ENCODE measurements at regions not wholly inside any gene's neighbourhood (a gene's known extent, or its start where the extent isn't known, plus 50 kb on each side); places are given as distances from the start of the nearest gene placed in this dataset.
"Not testable (repeated sequence)": the region's sequence is repeated elsewhere in the genome, so short reads cannot be mapped to it uniquely, and the experiment has no call there.

DNA sequence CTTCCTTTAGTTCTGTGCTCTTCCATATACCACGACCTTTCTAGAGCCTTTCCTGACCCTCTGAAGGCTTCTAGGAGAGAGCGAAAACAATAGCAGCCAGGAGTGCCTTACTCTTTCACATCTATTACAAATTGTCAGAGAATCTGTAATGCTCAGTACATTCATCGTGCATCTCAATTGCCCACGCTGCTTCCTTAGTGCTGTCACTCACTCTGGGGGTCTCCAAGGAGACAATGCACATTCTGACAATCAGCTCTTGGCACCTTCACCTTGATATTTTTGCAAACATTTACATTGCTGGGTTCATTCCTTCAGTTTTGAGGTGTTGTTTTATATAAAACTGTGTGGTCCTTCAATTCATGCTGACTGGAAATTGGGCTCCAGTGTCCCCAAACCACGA, 110.1 kb upstream of the GPR101 start:
- TF ChIP-seq POLR2AphosphoS5 (IDR thresholded peaks at IDR 0.05; ENCODE audit: insufficient read depth in 1 of 2, low read depth in 1 of 2), result no peak
- no peak for TF ChIP-seq POLR2A (IDR thresholded peaks at IDR 0.05)
- TF ChIP-seq, protein P1, sequence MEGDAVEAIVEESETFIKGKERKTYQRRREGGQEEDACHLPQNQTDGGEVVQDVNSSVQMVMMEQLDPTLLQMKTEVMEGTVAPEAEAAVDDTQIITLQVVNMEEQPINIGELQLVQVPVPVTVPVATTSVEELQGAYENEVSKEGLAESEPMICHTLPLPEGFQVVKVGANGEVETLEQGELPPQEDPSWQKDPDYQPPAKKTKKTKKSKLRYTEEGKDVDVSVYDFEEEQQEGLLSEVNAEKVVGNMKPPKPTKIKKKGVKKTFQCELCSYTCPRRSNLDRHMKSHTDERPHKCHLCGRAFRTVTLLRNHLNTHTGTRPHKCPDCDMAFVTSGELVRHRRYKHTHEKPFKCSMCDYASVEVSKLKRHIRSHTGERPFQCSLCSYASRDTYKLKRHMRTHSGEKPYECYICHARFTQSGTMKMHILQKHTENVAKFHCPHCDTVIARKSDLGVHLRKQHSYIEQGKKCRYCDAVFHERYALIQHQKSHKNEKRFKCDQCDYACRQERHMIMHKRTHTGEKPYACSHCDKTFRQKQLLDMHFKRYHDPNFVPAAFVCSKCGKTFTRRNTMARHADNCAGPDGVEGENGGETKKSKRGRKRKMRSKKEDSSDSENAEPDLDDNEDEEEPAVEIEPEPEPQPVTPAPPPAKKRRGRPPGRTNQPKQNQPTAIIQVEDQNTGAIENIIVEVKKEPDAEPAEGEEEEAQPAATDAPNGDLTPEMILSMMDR (IDR thresholded peaks at IDR 0.05), result no peak
- intact Hi-C loops (cut with DNase I), result no loop called here

DNA sequence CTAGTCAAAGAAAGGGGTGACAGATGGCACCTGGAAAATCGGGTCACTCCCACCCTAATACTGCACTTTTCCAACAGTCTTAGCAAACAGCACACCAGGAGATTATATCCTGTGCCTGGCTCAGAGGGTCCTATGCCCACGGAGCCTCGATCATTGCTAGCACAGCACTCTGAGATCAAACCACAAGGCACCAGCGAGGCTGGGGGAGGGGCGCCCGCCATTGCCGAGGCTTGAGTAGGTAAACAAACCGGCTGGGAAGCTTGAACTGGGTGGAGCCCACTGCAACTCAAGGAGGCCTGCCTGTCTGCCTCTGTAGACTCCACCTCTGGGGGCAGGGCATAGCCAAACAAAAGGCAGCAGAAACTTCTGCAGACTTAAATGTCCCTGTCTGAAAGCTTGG, 88.9 kb upstream of the GPR101 start:
- H3K27me3 ChIP-seq; H3K4me1 ChIP-seq; H3K27ac ChIP-seq; H3K4me3 ChIP-seq; H3K9me3 ChIP-seq; DNase-seq (ENCODE audit: extremely low spot score in 2 of 2); intact Hi-C loops (cut with DNase I); H3K36me3 ChIP-seq: not testable (repeated sequence)

More for the DNA sequence above, 110.1 kb upstream of the GPR101 start:
- H3K27me3 ChIP-seq, result no peaks in the 10 kb centered on the region
- H3K4me3 ChIP-seq, result no peak overlapping the region
- H3K36me3 ChIP-seq, result no peaks in the 10 kb centered on the region
- H3K9me3 ChIP-seq, result no peaks in the 10 kb centered on the region
- H3K27ac ChIP-seq, result no peak overlapping the region
- DNase-seq (ENCODE audit: extremely low spot score in 2 of 2), result no peak
- no peaks in the 10 kb centered on the region for H3K4me1 ChIP-seq

DNA sequence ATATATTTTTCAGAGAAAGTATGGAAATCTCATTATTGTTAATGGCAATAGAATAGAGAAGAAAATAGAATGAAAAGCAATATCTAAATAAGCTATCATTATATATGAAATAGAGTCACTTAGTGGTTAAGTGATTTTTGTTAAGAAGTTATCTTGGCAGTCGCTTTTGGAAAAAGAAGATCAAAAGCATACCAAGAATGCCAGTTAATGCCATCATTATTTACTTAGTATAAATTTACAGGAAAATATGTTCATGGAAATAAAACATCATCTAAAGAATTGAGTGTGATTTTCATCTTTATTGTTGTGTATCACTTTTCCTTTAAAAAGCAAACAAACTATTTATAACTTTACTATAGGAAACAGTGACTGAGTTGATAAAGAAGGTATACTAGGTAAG, 85.3 kb upstream of the GPR101 start:
- H3K27me3 ChIP-seq, result no peaks in the 10 kb centered on the region
- intact Hi-C loops (cut with DNase I), result no loop called here
- TF ChIP-seq, protein P1 (IDR thresholded peaks at IDR 0.05), result no peak
- no peak for TF ChIP-seq POLR2A (IDR thresholded peaks at IDR 0.05)
- no peak for TF ChIP-seq POLR2AphosphoS5 (IDR thresholded peaks at IDR 0.05; ENCODE audit: insufficient read depth in 1 of 2, low read depth in 1 of 2)

DNA sequence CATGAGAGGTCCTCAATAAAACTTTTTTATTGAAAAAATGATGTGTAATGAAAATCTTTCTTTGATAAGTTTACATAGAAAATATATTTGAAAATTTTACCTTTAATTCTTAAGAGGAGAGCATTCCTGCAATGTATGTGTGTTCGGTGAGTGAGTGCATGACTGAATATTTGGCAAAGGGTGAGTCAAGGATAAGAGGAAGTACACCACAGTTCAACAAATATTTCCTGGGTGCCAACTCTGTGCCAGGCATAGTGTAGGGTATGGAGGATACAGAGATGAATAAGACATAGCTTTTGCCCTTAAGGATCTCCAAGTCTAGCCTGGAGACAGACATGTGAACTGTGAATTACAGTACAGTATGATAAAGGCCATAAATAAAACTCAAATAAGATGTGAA, 84.7 kb upstream of the GPR101 start:
- Histone ChIP-seq H3K36me3 (no peaks in the 10 kb centered on the region), H3K9me3 (no peaks in the 10 kb centered on the region), H3K27ac (no peak overlapping the region), H3K4me3 (no peak overlapping the region), H3K4me1 (no peaks in the 10 kb centered on the region), H3K27me3 (no peaks in the 10 kb centered on the region)
- intact Hi-C loops (cut with DNase I), result no loop called here
- no peak for DNase-seq (ENCODE audit: extremely low spot score in 2 of 2)
- TF ChIP-seq POLR2AphosphoS5 (IDR thresholded peaks at IDR 0.05; ENCODE audit: insufficient read depth in 1 of 2, low read depth in 1 of 2), result no peak
- no peak for TF ChIP-seq POLR2A (IDR thresholded peaks at IDR 0.05)
- TF ChIP-seq, protein P1 (IDR thresholded peaks at IDR 0.05), result no peak

More for the DNA sequence above, 85.3 kb upstream of the GPR101 start:
- H3K4me3 ChIP-seq, result no peak overlapping the region
- H3K4me1 ChIP-seq, result no peaks in the 10 kb centered on the region
- no peaks in the 10 kb centered on the region for H3K9me3 ChIP-seq
- DNase-seq (ENCODE audit: extremely low spot score in 2 of 2), result no peak
- no peak overlapping the region for H3K27ac ChIP-seq
- no peaks in the 10 kb centered on the region for H3K36me3 ChIP-seq

DNA sequence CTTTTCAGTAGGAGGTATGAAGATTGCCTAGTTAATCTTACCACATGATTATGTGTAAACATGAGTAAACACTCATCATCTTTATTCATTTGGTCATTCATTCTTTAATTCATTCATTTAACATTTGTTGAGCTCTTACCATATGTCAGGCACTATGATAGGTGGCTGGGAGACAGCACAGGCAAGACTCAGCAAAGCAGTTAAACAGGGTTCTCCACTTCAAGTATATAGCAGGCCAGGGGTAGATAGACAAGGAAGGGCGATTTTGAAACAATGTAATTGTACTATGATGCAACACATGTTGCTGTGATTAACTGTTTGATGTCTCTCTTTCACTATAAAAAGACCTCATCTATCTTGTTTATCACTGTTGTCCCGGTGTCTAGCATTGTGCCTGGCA, 84.3 kb upstream of the GPR101 start:
- H3K36me3 ChIP-seq, result no peaks in the 10 kb centered on the region
- intact Hi-C loops (cut with DNase I), result no loop called here
- no peak overlapping the region for H3K4me3 ChIP-seq
- no peaks in the 10 kb centered on the region for H3K27me3 ChIP-seq
- no peaks in the 10 kb centered on the region for H3K4me1 ChIP-seq
- no peak for DNase-seq (ENCODE audit: extremely low spot score in 2 of 2)
- H3K27ac ChIP-seq, result no peak overlapping the region
- TF ChIP-seq POLR2AphosphoS5 (IDR thresholded peaks at IDR 0.05; ENCODE audit: insufficient read depth in 1 of 2, low read depth in 1 of 2) (no peak), POLR2A (IDR thresholded peaks at IDR 0.05) (no peak)
- TF ChIP-seq, protein P1 (IDR thresholded peaks at IDR 0.05), result no peak
- no peaks in the 10 kb centered on the region for H3K9me3 ChIP-seq

DNA sequence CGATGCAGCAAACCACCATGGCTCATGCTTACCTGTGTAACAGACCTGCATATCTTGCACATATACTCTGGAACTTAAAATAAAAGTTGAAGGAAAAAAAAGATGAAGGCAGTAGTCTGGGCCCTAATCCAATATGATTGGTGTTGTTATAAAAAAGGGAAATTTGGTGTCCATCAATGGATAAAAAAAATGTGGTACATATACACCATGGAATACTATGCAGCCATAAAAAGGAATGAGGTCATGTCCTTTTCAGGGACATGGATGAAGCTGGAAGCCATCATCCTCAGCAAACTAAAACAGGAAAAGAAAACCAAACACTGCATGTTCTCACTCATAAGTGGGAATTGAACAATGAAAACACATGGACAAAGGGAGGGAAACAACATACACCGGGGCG, 74.1 kb upstream of the GPR101 start:
- H3K4me1 ChIP-seq; H3K27ac ChIP-seq; DNase-seq (ENCODE audit: extremely low spot score in 2 of 2); H3K4me3 ChIP-seq; H3K27me3 ChIP-seq; intact Hi-C loops (cut with DNase I); H3K9me3 ChIP-seq; H3K36me3 ChIP-seq: not testable (repeated sequence)
